BJ (cell line): ENCODE measurements at regions not wholly inside any gene's neighbourhood (a gene's known extent, or its start where the extent isn't known, plus 50 kb on each side); places are given as distances from the start of the nearest gene placed in this dataset.

Experiments used
- CTCF ChIA-PET: fragments of 350-600 bp; formaldehyde crosslinking; extraction: SDS; loops from one replicate; lab custom pipeline; 2021; ENCODE audit warnings: antibody characterized with exemption, inconsistent platforms; lab: Yijun Ruan, JAX
- POLR2A ChIA-PET: fragments of 300-600 bp; sonication (Branson Sonifier 250); formaldehyde crosslinking; extraction: SDS; loops from one replicate; lab custom pipeline; 2021; ENCODE audit warnings: antibody characterized with exemption; lab: Charles Lee
- DNase-seq: peaks from one replicate; pipeline ENCODE4 v3.0.0-alpha.2; 2011; ENCODE audit warnings: low read depth
- H3K27me3 ChIP-seq: 2 replicates; pipeline ENCODE4 v1.6.0; 2011; ENCODE audit warnings: low read length; ENCODE audit not compliant: control insufficient read depth, insufficient read depth
- H3K36me3 ChIP-seq: 2 replicates; pipeline ENCODE4 v1.5.1; 2011; ENCODE audit warnings: low read length; ENCODE audit not compliant: control insufficient read depth, insufficient read depth
- H3K4me3 ChIP-seq: 2 replicates; pipeline ENCODE4 v1.5.1; 2011; ENCODE audit warnings: low read depth, mild to moderate bottlenecking, control low read depth, low read length
- TF ChIP-seq, protein P1 (sequence below): IDR thresholded peaks from 2 replicates; pipeline ENCODE4 v1.5.1; 2011; ENCODE audit warnings: low read depth, mild to moderate bottlenecking, control low read depth, inconsistent platforms, low read length, moderate library complexity; ENCODE audit not compliant: insufficient read depth

GRCh38 chr20:63104312-63105181, 97.8 kb upstream of the BHLHE23 start:
- H3K4me3 ChIP-seq, result no peak overlapping the region
- TF ChIP-seq, protein P1, sequence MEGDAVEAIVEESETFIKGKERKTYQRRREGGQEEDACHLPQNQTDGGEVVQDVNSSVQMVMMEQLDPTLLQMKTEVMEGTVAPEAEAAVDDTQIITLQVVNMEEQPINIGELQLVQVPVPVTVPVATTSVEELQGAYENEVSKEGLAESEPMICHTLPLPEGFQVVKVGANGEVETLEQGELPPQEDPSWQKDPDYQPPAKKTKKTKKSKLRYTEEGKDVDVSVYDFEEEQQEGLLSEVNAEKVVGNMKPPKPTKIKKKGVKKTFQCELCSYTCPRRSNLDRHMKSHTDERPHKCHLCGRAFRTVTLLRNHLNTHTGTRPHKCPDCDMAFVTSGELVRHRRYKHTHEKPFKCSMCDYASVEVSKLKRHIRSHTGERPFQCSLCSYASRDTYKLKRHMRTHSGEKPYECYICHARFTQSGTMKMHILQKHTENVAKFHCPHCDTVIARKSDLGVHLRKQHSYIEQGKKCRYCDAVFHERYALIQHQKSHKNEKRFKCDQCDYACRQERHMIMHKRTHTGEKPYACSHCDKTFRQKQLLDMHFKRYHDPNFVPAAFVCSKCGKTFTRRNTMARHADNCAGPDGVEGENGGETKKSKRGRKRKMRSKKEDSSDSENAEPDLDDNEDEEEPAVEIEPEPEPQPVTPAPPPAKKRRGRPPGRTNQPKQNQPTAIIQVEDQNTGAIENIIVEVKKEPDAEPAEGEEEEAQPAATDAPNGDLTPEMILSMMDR, result no peak
- CTCF ChIA-PET, result no interaction called here
- no peak for DNase-seq
- H3K27me3 ChIP-seq, result no peaks in the 10 kb centered on the region
- POLR2A ChIA-PET, result no interaction called here
- H3K36me3 ChIP-seq, result no peaks in the 10 kb centered on the region

GRCh38 chr20:63103402-63104311, 96.9 kb upstream of the BHLHE23 start:
- no peak for DNase-seq

DNA sequence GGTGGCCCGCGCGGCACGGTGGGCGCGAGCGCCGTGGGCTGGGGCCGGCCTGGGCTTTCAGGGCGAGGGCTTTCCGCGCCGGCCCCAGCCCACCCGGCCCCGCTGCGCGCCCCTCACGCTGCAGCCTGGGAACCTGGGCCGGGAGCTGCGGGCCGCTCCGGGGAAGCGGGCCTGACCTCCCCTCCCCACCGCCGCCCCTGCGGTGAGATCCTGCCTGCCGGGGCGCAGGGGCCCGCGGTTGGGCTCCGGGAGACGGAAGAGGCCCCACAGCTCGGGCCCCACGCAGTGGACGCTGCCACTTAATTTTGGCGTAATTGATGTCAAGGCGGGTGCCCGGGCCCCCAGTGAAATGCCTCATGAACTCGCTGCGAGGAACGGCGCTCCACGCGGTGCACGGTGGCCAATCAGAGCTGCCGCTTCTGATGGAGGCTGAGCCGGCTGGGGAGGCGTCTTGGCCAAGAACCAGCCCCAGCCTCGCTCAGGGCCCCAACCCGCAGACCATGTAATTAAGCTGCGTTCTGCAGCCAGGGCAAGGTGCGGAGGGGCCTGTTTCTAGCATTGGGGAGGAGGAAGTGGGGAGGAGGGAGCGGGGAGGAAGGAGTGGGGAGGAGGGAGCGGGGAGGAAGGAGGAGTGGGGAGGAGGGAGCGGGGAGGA, 96.1 kb upstream of the BHLHE23 start:
- CTCF ChIA-PET, result interaction anchor here (1.0 to 1.4 kb wide), 2 partner anchors 12 to 14 kb away, joined by 3 to 5 read pairs; no protein-coding TSS in a partner anchor
- Histone ChIP-seq H3K4me3 (peak overlapping the region; percentile 57), H3K27me3 (no peaks in the 10 kb centered on the region), H3K36me3 (no peaks in the 10 kb centered on the region)
- DNase-seq, result no peak
- TF ChIP-seq, protein P1, result no peak
- POLR2A ChIA-PET, result no interaction called here

More at GRCh38 chr20:63103402-63104311, 96.9 kb upstream of the BHLHE23 start:
- ChIA-PET CTCF (interaction anchor here (1.0 kb wide), 1 partner anchor 13 kb away, joined by 3 read pairs; no protein-coding TSS in a partner anchor), POLR2A (no interaction called here)
- Histone ChIP-seq H3K36me3 (no peaks in the 10 kb centered on the region), H3K27me3 (no peaks in the 10 kb centered on the region), H3K4me3 (no peak overlapping the region)
- TF ChIP-seq, protein P1, result no peak

DNA sequence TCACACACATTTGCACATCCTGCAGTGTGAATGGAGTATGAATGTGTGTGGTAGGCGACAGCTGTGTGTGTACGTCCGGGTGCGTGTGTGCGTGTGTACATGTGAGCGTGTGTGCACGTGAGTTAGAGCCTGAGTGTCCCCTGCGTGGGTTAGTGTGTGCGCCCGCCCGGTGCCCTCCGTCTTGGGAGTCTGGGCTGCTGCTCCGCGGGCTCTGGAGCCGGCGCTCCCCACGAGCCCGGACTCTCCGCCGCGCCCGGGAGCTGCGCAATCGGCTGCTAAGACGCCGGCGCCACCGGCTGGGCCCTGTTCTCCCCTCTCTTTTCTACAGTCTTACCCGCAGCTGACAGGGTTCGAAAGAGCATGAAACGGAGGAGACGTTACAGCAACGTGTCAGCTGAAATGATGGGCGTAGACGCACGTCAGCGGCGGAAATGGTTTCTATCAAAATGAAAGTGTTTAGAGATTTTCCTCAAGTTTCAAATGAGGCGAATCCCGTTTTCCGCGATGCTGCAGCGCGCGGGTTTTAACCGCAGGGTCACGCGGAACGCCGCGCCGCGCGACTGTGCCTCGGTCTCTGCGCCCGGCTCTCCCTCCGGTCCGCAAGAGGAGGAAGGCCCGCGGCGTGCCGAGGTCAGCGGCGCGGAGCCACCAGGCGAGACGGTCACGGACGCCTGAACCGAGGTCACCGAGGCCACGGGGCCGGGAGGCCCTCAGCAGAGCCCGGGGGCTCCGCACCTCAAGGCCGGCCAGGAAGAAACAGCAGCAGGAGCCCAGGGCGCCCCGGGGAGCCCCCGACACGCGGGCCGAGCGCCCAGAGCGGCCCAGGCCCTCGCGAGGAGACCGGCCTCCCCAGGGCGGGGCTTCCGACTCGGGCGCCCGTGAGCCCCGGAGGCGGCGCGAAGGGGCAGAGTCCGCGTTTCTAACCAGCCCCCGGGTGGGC, 95.3 kb upstream of the BHLHE23 start:
- no peaks in the 10 kb centered on the region for H3K36me3 ChIP-seq
- no peaks in the 10 kb centered on the region for H3K27me3 ChIP-seq
- TF ChIP-seq, protein P1, result no peak
- CTCF ChIA-PET, result interaction anchor here (0.5 to 1.4 kb wide), 2 partner anchors 13 to 480 kb away, joined by 3 to 5 read pairs; no protein-coding TSS in a partner anchor
- peak overlapping the region; percentile 57 for H3K4me3 ChIP-seq
- no peak for DNase-seq
- POLR2A ChIA-PET, result no interaction called here
